HG03558 (cell line): ENCODE measurements at regions not wholly inside any gene's neighbourhood (a gene's known extent, or its start where the extent isn't known, plus 50 kb on each side); places are given as distances from the start of the nearest gene placed in this dataset.
"Not testable (repeated sequence)": the region's sequence is repeated elsewhere in the genome, so short reads cannot be mapped to it uniquely, and the experiment has no call there.

ENCODE experiments used
- ATAC-seq: cut with Tn5 transposase; IDR thresholded peaks from one replicate; pipeline ENCODE4 v1.9.1; 2021; ENCODE audit warnings: moderate number of reproducible peaks; ENCODE audit not compliant: unreplicated experiment; ENCODE audit errors: extremely low read depth

DNA sequence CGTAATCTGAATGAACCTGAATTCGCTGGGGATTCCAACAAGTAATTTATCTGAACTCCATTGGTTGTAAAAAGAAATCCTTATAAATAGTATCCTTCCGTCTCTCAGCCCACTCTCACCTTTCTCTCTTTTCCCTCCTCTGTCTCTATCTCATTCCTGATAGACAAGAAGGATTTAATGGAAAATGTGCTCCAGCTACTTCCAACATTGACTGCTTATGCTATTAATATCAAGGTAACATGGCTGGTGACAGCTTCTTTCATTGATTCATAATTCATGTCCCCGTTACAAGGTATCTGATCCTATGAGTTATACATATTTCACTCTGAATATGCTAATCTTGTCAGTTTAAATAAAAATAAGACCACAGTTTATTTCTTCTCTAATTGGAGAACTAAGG is 326.8 kb downstream of the RASEF start:
- no peak for ATAC-seq

DNA sequence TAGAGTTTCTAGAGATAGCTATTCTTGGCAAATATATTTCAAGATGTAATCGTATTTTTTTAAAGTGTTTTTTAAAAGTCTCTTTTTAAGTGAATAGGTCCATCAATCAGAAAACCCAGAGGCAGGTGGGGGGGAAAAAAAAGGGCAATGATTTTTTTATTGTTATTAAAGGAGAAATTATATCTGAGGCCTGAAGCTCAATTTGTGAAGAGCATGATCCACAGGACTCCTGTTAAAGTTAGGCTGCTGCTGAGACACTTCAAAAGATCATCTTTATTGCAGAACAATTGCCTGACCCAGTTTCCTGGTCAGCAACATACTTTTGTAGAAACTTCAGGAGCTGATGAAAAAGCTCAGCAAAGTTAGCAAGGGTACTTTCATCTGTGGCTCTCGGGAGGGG is 326.2 kb downstream of the RASEF start:
- no peak for ATAC-seq

DNA sequence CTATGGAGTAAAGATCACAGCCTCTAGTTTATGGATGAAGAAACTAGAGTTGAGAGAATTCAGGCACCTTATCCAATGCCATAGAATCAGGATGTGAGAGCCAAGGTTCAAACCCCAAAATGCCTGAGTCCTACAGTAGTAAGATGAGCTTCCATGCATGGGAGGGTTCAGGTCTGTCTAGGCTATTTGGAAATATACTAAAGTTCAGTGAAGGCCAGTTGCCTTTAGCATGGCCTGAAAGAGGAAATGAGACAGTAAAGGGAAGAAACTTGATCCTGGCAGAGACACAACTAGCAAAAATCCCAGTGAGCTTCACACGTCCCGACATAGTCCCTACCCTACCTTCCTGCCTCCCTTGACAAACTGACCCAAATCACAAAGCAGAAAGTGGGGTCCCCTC is 317.0 kb downstream of the RASEF start:
- no peak for ATAC-seq

DNA sequence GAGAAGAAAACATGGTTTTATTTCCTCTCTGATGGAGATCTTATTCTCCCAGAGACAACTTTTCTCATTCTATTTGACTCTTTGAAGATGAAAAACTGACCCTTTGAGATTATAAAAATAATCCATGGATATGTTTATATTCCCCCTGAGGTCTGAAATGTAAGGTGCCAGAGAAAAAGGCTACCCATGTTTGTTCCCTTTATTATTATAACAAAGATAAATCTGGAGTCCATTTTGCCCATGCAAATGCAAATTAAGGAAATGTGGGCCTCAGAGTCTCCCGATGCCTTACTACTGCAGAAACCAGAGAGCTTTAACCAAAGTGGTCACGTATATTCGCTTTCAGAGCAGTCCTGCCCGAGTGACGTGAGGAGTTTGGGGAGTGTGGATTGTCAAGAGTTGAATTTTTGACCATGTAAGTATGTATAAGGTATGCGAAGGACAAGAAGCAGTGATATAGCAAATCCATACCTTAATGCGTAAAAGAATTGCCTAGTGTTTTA is 312.5 kb downstream of the RASEF start:
- no peak for ATAC-seq

DNA sequence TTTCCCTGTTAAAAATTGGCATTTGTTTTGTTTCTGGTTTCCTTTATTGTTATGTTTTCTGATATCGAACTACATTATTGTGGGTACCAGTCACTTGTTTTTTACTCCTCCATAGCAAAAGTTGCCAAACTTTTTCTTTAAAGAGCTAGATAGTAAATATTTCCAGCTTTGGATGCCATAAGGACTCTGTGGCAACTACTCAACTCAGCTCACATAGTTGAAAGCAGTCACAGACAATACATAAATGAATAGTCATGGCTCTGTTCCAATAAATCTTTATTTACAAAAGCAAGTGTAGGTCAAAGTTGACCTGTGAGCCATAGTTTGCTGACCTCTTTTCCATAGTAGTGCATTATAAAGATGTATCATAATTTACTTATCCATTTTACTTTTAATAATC is 305.0 kb downstream of the RASEF start:
- ATAC-seq = no peak

DNA sequence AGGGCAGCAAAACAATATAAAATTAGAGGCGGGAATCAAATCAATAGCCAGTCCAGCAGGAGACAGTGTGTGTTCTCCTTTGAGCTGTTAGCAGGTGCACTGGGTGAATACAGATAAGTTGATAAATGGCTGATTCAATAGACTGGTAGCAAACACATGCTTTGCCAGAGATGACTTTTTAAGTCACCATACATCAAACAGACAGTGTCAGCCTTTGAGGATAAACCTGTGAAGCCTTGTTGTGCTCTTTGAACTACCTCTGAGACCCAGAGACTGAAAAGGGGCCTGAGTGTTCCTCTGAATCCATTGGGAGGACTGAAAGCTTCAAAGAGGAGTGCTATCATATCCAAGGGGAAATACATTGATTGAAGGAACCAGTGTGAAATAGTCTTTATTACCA is 301.9 kb downstream of the RASEF start:
- no peak for ATAC-seq

DNA sequence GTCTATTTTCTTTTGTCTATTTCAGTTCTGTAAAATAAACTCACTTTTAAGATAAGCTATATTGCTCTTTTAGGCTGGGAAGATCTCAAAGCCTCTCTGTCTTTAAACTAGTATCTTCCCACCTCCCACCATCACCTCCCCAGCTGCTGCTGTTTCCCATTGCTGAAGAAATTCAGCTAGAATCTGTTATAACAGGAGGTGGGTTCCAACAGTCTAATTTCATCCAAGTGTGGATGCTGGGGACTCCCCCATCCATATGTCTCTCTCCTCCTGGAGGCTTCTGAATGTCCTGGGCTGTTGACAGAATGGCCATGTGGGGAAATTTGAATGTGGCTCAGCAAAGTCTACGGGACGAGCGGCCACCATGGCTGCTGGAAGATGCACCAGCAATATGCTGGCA is 301.0 kb downstream of the RASEF start:
- no peak for ATAC-seq

DNA sequence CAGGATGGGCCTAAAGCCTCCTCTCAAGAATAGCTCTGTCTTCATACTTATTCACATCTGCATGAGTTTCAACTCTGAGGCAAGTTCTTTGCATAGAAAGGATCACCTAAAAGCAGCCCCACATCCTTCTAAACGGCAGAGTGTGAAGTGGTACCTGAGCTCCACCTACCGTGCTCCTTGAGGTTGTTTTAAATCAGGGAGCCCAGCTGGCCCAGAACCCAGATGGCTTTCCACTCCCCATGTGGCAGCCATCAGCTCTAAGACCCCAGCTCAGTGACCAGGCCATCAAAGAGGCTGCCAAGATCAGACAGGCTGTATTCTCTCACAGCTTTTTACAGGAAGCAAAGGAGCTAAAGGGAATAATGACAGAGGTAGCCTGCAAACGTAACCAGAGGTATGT is 299.3 kb downstream of the RASEF start:
- ATAC-seq = no peak

DNA sequence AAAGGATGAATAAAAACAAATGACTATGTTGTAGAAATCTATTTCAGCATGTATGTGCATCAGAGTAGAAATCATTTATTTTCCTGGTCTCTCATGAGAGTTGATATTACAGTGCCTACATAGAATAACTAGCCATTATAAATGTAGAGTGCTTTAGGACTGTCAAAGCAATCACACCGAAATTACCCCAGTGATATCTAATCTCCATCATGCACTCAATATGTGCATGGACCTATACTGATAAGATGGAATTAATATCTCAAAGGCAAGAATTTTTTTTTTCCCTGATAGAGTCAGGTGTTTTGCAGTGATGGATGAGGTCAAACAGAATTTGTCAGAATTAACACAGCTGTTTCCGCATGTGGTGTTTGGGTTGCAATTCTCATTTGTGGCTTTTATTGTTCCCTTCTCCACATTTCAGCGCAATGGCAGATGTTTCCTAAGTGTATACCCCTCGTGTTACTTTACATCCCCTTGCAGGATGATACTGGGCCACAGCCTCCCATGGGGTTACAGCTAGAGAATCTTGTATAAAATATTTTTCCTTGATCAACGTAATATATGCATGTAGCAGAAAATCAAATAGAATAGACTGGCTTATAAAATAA is 298.8 kb downstream of the RASEF start:
- ATAC-seq = no peak

DNA sequence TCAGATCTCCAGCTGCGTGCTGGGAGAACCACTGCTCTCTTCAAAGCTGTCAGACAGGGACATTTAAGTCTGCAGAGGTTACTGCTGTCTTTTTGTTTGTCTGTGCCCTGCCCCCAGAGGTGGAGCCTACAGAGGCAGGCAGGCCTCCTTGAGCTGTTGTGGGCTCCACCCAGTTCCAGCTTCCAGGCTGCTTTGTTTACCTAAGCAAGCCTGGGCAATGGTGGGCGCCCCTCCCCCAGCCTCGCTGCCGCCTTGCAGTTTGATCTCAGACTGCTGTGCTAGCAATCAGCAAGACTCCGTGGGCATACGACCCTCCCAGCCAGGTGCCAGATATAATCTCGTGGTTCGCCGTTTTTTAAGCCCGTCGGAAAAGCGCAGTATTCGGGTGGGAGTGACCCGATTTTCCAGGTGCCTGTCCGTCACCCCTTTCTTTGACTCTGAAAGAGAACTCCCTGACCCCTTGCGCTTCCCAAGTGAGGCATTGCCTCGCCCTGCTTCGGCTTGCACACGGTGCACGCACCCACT is 288.2 kb downstream of the RASEF start:
- not testable (repeated sequence) for ATAC-seq

DNA sequence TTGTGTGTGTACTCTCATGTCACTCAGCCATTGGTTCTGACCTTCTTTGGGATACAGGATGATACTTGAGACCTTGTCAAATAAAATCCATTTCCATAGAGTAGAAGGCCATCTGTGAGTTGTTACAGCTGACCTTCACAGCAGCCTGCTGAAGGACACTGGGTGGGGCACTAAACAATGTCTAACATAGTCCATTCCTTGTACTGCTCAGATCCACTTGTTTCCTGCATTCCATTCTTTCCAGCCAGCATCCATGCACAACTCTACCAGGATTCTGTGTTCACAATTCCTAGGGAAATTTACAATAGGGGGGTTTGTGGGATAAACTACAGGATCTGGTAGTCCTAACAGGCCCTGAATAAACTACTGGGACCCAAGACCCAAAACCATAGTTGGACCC is 286.4 kb downstream of the RASEF start:
- no peak for ATAC-seq

DNA sequence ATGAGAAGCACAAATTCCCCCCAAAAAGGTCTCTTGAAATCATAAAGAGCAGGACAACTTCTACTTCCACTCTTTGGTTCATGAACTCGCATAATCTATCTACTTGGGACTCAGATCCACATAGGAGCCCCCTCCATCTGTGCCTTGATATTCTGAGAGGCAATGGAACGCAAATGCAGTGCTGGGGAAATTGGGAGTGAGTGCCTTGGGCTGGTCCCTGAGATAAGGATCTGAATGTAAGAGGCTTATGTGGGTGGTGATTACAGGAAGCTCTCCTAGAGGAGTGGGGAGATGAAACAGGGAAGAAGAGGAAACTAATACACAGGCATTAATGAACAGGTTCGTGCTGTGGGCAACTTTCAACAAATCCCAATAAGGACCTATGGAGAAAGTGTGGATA is 285.6 kb downstream of the RASEF start:
- ATAC-seq = no peak

DNA sequence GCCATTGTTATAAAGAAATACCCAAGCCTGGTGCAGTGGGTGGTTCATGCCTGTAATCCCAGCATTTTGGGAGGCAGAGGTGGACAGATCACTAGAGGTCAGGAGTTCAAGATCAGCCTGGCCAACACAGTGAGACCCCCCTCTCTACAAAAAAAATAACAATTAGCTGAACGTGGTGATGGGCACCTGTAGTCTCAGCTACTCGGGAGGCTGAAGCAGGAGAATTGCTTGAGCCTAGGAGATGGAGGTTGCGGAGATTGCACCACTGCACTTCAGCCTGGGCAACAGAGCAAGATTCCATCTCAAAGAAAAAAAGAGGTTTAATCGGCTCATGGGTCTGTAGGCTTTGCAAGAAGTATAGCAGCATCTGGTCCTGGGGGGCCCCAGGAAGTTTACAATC is 284.0 kb downstream of the RASEF start:
- ATAC-seq = not testable (repeated sequence)

DNA sequence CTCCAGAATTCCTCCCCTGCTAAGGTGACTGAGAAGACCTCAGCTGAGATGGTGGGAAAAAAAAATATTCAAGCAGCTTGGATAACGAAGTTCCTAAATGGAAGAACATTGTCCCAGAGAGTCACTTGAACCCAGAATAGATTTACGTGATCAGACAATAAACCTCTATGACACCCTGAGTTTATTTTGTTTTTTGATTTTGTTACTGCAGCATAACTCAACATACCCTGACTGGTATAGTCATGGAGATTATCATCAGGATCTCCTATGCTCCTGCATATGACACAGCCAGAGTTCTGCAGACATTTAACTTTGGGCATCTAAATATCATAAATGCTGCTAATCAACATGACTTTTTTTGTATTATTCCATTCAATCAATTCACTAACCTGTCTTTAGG is 282.9 kb downstream of the RASEF start:
- no peak for ATAC-seq

DNA sequence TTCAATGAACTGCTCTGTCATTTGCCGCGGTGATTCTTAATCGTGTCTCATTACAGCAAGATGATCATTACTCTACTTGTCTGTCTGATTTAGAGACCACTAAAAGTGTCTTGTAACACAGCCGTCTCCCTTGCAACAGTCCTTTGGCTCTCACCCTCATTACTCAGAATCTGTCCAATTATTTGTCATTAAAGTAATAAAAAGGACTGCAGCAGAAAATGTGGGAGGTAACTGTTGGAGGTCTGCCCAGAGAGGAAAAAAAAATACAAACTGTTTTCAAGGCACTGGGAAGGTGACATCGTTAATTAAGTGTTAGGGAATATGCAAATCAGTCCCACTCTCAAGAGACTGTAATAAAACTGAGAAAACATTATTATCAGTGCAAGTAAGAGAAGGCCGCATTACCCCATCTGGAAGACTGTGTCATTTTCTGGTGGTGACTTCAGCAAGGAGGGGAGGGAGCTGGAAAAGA is 281.0 kb downstream of the RASEF start:
- ATAC-seq = no peak

DNA sequence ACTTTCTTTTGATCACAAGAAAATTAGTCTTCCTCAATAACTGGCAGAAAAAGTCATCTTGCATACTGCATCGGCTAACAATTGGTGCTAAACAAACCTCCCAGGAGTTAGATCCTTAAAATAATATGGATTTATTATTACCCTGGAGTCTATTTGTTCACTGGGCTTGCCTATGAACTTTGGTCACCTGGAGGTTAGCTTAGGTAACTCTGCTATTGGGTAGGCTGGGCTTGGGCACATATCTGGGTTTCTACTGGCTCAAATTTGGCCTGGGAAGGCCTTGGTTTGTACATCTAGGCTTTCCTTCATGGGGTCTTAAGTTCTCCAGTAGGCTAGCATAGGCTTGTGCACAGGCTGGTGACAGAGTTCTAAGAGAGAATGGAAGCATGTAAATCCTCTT is 279.9 kb downstream of the RASEF start:
- no peak for ATAC-seq

DNA sequence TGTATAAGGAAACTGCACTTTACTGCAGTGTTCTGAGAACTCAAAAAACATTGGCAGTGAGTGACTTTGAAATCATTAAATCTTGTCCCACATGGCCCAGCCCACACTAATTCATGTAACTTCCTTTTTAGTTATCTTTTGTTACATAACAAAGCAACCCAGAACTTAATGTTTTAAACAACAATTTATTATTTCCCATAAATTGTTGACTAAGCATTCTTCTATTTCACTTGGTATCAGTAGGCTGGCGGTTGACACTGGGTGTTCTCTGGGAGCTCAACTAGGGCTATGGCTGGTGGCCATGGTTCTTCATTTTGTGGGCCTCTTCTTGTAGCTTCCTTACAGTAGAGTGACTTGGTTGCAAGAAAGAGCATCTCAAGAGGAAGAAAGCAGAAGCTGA is 278.4 kb downstream of the RASEF start:
- no peak for ATAC-seq

DNA sequence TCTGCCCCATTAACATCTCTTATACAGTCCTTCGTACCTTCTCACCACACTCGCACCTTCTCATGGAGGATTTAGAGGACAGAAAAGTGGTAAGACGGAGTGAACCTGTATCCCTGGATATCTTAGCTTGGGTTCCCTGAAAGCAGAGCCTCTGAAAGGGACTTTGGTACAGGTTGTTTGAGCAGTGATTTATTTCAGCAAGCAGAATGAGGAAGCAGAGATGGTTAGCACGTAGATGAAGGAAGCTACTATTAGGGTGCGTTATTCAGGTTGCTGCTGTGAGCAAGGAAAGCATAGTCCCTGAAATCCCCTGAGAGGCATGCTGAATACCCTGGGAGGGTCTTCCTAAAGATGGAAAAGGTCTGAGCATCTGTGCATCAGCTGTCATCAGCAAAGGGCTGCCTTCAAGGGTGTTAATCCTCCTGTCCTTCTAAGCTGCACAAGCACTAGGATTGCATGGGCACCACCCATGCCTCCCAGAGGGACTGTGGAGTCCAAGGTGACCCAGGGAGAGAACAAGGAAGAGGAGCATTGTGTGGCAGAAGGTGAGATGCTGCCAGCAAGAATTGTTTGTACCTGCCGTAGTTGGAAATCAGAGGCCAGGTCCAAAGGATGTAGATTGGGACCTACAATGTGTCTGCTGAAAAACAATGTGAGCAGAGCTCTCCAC is 273.7 kb downstream of the RASEF start:
- ATAC-seq = no peak

DNA sequence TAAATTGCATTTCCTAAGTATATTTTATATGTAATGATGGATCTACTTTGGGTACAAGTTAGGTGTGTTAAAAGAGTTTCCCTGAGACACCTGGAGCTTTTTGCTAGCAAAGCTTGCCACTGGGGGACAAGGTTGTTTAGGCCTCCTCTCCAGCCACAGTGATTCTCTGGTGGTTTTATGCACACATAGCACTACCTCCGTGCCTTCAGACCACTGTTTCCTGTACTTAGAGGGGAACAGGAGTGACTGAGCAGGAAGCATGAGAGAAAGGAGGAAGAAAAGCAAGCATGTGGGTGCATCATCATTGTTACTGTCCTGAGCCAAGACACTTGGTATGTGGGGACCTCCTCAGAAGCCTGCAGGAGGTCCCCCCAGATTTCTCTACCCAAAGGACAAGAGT is 272.1 kb downstream of the RASEF start:
- no peak for ATAC-seq

DNA sequence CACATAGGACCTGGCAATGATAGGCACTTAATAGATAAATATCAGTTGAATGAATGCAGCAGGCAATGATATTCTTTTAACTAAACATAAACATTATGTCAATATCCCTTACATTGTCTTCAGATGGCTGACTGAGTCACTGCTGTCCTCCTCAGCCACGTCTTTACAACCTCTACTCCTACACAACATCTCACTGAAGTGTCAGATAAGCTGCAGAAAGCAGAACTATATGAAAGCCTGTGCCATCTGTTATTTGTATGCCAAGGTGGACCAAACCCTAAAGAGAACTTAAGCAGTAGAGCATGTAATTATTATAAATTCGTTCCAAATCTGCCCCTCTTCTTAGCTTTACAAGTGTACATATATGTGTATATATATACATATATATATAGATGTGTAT is 271.2 kb downstream of the RASEF start:
- no peak for ATAC-seq

DNA sequence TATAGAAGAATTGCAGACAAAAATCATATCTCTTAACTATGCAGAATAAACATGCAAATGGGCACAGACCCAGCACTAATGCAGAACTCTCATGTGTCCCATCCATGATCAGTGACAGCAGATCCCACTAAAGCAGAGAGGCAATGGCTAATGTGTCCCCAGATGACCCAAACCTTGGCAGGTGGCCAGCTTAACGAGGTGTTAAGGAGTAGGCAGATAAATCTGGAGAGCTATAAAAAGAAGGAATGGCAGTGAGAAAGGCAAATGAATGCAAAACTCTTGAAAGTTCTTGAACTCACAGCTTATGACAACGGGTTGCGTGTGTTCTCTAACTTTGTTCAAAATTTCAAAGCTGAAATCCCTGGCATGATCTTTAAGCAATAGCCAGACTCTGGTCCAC is 265.4 kb downstream of the RASEF start:
- no peak for ATAC-seq

DNA sequence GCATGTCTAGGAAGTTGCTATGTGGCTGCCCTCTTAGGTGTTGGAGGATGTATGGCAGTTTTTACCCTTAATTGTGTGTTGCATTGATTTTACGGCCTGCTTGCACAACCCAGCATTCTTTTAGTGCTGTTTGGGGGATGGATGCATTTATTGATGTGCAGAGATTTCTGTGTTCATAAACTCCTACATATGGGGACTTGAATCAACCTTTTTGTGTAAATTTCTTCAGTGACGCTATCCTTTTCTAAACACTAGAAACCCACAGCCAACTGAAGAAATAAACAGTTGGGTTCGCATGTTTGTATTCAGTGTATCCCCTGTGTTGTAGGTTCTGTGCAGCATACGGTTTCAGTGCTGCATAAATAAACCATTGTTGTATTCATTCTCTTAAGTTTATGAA is 263.7 kb downstream of the RASEF start:
- no peak for ATAC-seq
